ENCODE measurements at regions not wholly inside any gene's neighbourhood (a gene's known extent, or its start where the extent isn't known, plus 50 kb on each side); places are given as distances from the start of the nearest gene placed in this dataset.

GRCh38 chr1:239909898-239910297 is 181.8 kb upstream of the FMN2 start:
- peak; percentile 63 to 73 (median 64) for DNase-seq
- no peak for TF ChIP-seq POLR2A (IDR thresholded peaks at IDR 0.05)
- TF ChIP-seq, protein P1, sequence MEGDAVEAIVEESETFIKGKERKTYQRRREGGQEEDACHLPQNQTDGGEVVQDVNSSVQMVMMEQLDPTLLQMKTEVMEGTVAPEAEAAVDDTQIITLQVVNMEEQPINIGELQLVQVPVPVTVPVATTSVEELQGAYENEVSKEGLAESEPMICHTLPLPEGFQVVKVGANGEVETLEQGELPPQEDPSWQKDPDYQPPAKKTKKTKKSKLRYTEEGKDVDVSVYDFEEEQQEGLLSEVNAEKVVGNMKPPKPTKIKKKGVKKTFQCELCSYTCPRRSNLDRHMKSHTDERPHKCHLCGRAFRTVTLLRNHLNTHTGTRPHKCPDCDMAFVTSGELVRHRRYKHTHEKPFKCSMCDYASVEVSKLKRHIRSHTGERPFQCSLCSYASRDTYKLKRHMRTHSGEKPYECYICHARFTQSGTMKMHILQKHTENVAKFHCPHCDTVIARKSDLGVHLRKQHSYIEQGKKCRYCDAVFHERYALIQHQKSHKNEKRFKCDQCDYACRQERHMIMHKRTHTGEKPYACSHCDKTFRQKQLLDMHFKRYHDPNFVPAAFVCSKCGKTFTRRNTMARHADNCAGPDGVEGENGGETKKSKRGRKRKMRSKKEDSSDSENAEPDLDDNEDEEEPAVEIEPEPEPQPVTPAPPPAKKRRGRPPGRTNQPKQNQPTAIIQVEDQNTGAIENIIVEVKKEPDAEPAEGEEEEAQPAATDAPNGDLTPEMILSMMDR (IDR thresholded peaks at IDR 0.05) = no peak
- peaks cover 0 to 3% (median 0%) of the 10 kb centered on the region in 4 donors for H3K4me1 ChIP-seq
- H3K9me3 ChIP-seq = no peaks in the 10 kb centered on the region
- no peaks in the 10 kb centered on the region for H3K27me3 ChIP-seq
- no peak overlapping the region for H3K27ac ChIP-seq
- H3K36me3 ChIP-seq = no peaks in the 10 kb centered on the region
- H3K4me3 ChIP-seq = no peak overlapping the region
- peak; percentile 73 to 81 (median 78) for ATAC-seq
- 39% methylated on average over 10 of the region's 10 CpGs for WGBS (ENCODE audit: insufficient coverage, low coverage, low lambda C conversion rate, missing lambda C conversion rate)
- intact Hi-C loops (cut with DNase I) = no loop called here

DNA sequence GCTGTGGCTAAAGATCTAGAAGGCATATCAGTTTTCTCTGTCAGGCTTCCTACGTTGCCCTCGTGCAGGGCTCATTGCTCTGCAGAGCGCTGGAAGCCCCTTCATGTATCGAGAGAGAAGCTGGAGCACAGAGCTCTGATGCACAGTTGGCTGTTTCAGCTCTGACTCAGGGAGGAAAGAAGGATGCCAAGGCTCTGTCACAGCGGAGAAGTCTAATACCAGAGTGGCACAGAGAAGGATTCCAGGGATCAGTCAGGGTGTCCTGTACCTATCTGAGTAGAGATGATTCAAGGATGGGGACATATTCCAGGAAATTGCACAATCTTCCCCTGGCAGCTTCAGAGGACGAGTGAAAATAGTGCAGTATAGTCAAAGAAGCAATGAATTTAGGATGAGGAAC is 179.2 kb upstream of the FMN2 start:
- no peak for DNase-seq
- Histone ChIP-seq H3K36me3 (no peaks in the 10 kb centered on the region), H3K4me3 (no peak overlapping the region), H3K27ac (no peak overlapping the region), H3K27me3 (no peaks in the 10 kb centered on the region), H3K4me1 (peaks cover 0 to 3% (median 0%) of the 10 kb centered on the region in 4 donors), H3K9me3 (no peaks in the 10 kb centered on the region)
- TF ChIP-seq, protein P1 (IDR thresholded peaks at IDR 0.05) = no peak
- TF ChIP-seq POLR2A (IDR thresholded peaks at IDR 0.05) = no peak
- intact Hi-C loops (cut with DNase I) = no loop called here
- WGBS (ENCODE audit: insufficient coverage, low coverage, low lambda C conversion rate, missing lambda C conversion rate) = 33% methylated on average over 4 of the region's 6 CpGs
- peak; percentile 74 to 87 (median 81) for ATAC-seq

DNA sequence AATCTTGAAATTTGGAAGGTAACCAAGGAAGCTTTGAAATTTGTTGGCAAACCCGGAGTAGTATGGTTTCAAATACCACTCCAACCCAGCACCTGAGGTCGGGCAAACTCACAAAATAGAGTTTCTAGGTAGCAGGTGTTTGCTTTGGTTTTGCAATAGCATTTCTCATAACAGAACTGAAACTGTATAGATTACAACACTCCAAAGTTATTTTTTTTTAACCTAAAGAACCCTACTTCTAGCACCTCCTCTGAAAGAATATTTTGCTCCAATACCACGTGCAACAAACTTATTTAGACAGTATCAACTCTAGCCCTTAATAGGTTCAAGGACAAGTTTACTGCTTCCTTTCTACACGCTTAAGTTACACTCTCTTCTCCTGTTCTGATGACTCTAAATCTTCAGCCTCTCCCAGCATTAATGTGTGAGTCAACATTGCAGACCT is 178.5 kb upstream of the FMN2 start:
- no peak for TF ChIP-seq POLR2A (IDR thresholded peaks at IDR 0.05)
- TF ChIP-seq, protein P1 (IDR thresholded peaks at IDR 0.05) = no peak
- no peaks in the 10 kb centered on the region for H3K36me3 ChIP-seq
- WGBS (ENCODE audit: insufficient coverage, low coverage, low lambda C conversion rate, missing lambda C conversion rate) = 11% methylated on average over 4 of the region's 4 CpGs
- no peaks in the 10 kb centered on the region for H3K9me3 ChIP-seq
- peaks cover 0 to 3% (median 0%) of the 10 kb centered on the region in 4 donors for H3K4me1 ChIP-seq
- H3K27ac ChIP-seq = peak overlapping the region in 1 of 3 donors; percentile 25
- H3K4me3 ChIP-seq = no peak overlapping the region
- ATAC-seq = peak; percentile 61 to 81 (median 68)
- intact Hi-C loops (cut with DNase I) = no loop called here
- H3K27me3 ChIP-seq = no peaks in the 10 kb centered on the region
- DNase-seq = peak in 1 of 3 donors; percentile 56

GRCh38 chr1:239914751-239915231 is 176.9 kb upstream of the FMN2 start:
- 42% methylated on average over 5 of the region's 5 CpGs for whole genome bisulfite sequencing (ENCODE audit: insufficient coverage, low coverage, low lambda C conversion rate, missing lambda C conversion rate)
- peaks cover 0 to 3% (median 0%) of the 10 kb centered on the region in 4 donors for H3K4me1 ChIP-seq
- H3K4me3 ChIP-seq = no peak overlapping the region
- no peaks in the 10 kb centered on the region for H3K9me3 ChIP-seq
- H3K27ac ChIP-seq = no peak overlapping the region
- TF ChIP-seq POLR2A (IDR thresholded peaks at IDR 0.05) = no peak
- TF ChIP-seq, protein P1 (IDR thresholded peaks at IDR 0.05) = no peak
- H3K36me3 ChIP-seq = no peaks in the 10 kb centered on the region
- DNase-seq (no peak), ATAC-seq (peak in 2 of 4 donors; percentile 55)
- H3K27me3 ChIP-seq = no peaks in the 10 kb centered on the region
- intact Hi-C loops (cut with DNase I) = no loop called here

Measured in right lobe of liver (tissue), 6 donors.